GM12872 (cell line): ENCODE measurements at regions not wholly inside any gene's neighbourhood (a gene's known extent, or its start where the extent isn't known, plus 50 kb on each side); places are given as distances from the start of the nearest gene placed in this dataset.

Experiments
- TF ChIP-seq, protein P1 (sequence below): IDR thresholded peaks from 3 replicates; pipeline ENCODE4 v1.5.1; 2011; ENCODE audit warnings: low read depth, mild to moderate bottlenecking, low read length, moderate library complexity; ENCODE audit not compliant: insufficient read depth

DNA sequence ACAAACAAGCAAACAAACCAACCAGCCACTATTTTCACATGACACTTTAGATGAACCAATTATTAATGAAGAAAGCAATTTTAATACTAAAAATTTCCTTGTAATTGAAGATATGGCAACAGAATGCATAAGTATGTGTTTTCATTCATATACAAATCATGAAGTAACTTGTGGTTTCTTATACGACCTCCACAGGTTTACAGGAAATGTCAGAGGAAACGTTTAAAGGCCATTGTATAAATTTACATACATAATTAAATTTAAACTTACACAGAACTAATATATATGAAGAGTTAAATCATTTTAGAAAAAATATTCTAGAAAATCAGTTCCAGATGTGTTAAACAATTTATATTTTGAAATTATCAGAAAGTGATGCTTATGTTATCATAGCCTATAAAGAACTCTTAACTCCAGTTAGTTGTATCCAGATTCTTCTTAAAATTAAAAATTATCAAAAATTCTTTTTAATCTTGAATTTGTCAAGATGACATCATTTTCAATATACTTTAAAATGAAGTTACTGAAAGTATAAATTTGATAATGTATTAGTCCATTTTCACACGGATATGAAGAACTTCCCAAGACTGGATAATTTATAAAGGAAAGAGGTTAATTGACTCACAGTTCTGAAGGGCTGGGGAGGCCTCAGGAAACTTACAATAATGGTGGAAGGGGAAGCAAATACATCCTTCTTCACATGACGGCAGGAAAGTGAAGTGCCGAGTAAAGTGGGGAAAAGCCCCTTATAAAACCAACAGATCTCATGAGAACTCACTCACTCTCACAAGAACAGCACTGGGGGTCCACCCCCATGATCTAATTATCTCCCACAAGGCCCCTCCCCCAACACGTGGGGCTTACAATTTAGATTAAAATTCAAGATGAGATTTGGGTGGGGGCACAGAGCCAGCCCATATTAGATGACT is 192.0 kb downstream of the PIK3R1 start:
- TF ChIP-seq, protein P1, sequence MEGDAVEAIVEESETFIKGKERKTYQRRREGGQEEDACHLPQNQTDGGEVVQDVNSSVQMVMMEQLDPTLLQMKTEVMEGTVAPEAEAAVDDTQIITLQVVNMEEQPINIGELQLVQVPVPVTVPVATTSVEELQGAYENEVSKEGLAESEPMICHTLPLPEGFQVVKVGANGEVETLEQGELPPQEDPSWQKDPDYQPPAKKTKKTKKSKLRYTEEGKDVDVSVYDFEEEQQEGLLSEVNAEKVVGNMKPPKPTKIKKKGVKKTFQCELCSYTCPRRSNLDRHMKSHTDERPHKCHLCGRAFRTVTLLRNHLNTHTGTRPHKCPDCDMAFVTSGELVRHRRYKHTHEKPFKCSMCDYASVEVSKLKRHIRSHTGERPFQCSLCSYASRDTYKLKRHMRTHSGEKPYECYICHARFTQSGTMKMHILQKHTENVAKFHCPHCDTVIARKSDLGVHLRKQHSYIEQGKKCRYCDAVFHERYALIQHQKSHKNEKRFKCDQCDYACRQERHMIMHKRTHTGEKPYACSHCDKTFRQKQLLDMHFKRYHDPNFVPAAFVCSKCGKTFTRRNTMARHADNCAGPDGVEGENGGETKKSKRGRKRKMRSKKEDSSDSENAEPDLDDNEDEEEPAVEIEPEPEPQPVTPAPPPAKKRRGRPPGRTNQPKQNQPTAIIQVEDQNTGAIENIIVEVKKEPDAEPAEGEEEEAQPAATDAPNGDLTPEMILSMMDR: no peak

DNA sequence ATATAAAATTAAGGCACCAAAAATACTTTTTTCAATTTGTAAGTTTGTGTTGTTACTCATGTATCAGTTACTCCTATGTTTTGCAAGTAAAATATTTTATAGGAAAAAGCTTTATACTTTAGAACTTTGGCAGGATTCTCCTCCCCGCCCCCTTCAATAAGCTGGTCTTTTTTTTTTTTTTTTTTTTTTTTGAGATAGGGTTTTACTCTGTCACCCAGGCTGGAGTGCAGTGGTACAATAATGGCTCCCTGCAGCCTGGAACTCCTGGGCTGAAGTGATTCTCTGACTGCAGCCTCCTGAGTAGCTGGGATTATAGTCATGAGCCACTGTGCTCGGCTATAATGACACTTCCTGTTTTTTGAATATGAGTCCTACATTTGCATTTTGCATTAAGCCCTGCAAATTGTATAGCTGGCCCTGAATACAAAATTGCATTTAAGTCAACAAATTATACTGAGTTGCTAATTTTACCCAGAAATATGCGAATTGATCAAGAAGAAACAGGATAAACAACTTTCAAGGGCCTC is 192.9 kb downstream of the PIK3R1 start:
- TF ChIP-seq, protein P1: no peak

DNA sequence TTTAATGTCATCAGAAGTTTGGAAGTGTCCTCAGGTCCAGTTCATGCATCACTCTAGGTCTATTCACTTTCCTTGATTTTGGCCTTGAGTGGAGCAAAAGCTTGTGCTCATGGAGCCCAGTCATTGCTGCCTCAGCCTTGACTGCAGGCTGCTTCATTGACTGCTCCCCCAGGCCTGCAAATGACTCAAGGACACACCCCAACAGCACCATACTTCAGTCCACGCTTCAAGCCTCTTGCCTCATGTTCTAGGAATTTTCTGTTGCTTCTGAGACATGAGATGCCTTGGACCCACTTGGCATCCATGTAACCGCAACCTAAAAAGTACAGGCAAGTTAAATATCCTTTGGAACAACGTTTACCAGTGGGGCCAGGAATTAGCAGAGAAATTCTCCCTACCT is 193.7 kb downstream of the PIK3R1 start:
- TF ChIP-seq, protein P1: no peak

DNA sequence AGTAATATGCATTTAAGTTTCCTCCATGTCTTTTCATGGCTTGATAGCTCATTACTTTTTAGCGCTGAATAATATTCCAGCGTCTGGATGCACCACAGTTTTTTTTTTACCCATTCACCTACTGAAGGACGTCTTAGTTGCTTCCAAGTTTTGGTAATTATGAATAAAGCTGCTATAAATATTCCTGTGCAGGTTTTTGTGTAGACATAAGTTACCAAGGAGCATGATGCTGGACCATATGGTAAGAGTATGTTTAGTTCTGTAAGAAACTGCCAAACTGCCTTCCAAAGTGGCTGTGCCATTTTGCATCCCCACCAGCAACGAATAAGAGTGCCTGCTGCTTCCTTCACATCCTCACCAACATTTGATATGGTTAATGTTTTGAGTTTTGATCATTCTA is 195.6 kb downstream of the PIK3R1 start:
- TF ChIP-seq, protein P1: no peak

DNA sequence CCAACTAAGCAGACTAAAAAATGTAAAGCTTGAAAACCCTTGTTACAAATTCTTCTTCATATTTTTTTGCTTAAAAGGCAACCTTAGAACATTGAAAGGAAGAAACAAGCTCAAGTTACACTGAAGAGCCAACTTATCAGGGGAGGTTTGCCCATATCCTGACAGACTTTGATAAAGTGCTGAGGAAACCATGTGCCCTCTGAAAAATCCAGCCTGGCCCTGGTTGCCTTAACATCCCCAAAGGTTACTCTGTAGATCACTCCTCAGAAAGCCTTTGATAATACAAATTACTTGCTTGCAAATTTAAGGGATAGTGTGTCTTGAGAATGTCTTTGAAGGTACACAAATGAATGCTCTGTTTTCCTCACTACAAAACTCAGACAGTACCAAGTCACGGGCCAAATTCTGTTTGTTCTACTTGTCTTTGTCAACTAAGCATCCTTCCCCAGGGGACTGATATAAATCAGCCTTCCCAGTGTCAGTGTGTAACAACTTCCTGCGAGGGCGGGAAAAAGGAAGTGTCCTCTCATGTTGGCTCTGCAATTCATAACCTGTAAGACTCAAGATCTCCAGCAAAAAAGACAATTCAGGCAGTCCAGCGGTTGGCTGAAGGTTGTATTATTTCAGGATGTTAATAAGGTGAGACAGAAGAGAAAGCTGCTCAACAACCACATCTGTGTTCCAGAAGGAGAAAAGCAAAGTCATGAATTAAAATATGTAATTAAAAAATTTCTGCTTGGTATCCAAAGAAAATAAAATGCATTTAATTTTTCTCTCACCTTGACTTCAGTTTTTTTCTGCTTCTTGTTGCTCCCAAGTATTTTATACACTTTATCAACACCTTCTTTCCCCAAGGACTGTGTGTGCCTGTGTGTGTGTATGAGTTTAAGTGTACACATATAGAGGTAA is 199.9 kb downstream of the PIK3R1 start:
- TF ChIP-seq, protein P1: no peak

DNA sequence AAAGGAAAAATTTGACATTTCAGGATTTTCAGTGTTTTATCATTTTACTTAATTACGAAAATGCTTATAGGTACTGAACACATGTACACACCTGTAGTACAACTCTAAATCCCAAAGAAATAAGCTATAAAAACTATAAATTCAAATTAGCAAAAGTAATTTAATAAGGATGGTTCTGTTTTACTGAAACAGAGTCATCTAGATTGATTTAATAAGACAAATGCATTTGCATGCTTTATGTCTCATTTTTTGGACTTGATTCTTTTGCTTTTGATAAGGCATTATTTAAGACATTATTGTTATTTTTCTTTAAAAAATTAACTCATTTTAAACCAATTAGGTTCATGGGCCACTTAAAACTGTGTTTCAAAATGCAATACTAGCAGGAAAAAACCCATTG is 201.2 kb downstream of the PIK3R1 start:
- TF ChIP-seq, protein P1: no peak

DNA sequence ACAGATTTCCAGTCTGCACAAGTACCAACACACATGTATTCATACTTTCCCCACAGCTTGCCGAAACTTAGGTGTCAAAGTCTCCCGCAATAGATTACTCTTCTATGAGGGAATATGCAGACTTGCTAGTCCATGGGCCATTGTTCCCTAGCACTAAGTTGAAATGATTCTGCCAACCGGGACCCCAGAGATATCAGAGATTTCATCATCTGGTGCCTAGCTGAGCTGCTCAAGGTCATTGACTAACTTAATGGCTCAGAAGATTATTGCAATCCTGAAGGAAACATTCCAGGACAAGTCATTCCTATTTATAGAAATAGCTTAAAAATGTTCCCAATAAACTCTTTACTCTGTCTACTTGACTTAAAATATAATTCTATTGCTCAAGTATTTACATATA is 202.6 kb downstream of the PIK3R1 start:
- TF ChIP-seq, protein P1: no peak
